ENCODE measurements at regions not wholly inside any gene's neighbourhood (a gene's known extent, or its start where the extent isn't known, plus 50 kb on each side); places are given as distances from the start of the nearest gene placed in this dataset.
"Not testable (repeated sequence)": the region's sequence is repeated elsewhere in the genome, so short reads cannot be mapped to it uniquely, and the experiment has no call there.

DNA sequence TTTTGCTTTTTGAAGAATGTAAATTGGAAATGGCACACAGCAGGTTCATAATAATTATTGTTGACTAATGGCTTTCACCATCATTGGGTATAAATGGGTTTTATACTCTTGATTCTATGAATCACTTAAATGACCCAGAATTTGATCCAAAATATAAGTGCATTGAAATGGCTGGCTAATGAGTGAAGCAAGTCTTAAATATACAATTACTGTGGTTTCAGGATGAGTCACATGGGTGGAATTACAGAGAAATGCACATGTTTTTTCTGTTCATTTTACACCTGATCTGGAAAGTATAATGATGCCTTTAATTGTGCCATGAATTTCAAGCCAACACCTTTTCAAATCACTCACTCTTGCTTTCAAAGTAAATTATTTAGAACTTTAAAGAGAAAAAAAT is 380.8 kb upstream of the CD180 start:
- no peak for DNase-seq (ENCODE audit: low read depth in 2 of 2)

DNA sequence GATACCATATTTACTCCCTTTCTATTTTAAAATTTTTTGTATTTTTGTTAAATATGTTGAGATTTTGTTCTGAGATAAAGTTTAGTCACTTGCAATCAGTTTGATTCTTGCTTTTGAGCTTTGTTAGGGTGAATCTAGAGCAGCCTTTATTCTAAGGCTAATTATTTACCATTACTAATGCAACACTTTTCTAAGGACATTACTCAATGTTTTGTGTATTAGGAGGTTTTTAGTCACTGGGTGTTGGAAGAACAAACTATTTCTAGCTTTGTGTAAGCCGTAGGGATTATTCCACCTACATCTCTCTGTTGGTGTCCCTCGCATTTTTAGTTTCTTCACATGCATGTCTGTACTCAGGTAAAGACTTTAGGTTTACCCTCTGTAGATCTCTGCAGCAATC is 379.5 kb upstream of the CD180 start:
- DNase-seq (ENCODE audit: low read depth in 2 of 2): no peak

DNA sequence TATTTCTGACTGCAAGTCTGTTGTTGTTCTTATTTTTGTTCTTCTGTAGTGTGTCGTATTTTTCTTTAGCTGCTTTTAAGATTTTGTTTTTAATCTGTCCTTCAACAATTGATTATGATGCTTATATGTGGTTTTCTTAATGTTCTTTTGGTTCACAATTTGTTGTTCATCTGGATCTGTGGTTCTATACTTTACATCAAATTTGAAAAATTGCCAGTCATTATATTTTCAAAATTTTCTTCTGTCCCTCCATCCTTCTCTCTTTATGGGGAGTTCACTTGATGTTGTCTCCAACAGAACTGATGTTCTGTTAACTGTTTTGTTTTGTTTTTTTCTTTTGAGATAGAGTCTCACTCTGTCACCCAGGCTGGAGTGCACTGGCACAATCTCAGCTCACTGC is 378.5 kb upstream of the CD180 start:
- no peak for DNase-seq (ENCODE audit: low read depth in 2 of 2)

DNA sequence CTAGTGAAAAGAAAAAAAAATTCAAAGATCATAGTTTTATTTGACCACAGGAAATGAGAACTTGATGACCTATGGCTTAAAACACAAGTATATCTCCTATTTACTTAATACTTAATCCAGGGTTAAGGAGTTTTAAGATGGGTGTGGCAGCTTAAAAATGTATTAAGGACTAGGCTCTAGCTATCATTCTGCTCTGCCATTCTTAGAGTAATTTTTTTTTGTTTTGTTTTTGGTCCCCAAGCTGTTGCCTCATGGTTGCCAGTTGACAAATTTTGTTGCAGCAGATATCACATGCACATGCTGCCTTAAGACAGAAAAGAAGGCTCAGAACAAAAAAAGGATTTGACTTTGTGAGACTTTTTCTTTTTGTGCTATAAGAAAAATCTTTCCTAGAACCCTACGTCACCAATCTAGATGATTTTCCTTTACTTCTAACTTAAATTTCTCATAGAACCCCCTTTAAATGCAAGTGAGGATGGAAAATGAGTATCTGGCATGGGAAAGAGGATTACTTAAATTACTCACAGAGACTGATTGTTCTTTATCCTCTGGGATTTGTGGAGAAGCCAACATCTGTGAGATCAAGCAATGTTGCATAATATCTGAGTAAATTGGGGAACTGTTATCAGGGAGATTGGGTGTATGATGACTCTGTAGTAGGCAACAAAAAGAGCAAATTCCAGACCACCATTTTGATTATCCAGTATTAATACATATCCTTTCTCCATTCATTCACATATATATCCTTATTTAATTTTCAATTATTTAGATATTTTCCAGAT is 364.7 kb upstream of the CD180 start:
- no peak for DNase-seq (ENCODE audit: low read depth in 2 of 2)

DNA sequence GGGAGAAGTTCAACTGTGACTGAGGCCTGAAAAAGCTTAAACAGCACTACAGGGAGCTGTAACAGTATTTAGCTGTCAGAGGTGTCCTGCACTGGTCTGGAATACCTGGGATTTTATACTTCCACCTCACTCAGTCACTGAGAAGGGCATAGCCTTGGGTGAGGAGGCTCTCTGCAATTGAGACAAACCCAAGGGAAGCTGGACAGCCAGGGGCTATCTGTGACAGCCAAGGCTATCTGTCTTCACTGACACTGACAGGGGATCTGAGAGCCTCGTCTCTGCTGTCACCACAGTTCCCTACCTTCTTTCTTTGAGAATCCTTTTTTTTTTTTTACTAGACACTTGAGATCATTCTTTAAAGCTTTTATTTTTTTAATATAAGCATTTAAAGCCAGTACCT is 356.2 kb upstream of the CD180 start:
- DNase-seq (ENCODE audit: low read depth in 2 of 2): no peak

DNA sequence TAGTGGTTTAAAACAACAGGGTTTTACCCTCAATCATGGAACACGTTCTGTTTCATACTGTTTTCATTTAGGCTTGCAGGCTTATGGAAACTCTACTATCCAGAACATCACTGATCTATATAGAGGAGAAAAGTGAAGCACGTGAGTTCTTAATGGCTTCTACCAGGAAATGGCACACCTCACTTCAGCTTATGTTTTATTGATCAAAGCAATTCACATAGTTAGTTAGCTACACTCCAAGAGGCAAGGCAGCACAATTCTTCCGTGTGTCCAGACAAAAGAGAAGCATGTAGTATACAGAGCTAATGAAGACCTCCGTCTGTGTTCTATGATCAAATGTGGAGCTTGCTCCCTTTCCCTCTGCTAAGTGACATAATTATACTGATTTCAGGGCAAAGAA is 353.3 kb upstream of the CD180 start:
- DNase-seq (ENCODE audit: low read depth in 2 of 2): no peak

DNA sequence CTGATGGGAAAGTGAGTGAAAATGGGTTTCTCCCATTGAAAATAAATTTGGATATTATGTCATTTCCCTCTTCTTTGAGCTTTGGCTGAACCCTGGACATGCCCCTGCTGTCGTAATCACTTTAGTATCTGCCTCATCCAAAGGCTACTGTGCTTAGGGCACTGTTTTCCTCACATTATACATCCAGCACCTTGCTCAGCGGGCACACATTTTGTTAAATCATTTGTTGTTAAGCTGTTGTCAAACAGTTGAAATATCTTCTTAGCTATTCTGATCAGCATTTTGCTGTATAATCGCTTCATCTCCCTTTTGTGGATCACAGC is 352.7 kb upstream of the CD180 start:
- no peak for DNase-seq (ENCODE audit: low read depth in 2 of 2)

DNA sequence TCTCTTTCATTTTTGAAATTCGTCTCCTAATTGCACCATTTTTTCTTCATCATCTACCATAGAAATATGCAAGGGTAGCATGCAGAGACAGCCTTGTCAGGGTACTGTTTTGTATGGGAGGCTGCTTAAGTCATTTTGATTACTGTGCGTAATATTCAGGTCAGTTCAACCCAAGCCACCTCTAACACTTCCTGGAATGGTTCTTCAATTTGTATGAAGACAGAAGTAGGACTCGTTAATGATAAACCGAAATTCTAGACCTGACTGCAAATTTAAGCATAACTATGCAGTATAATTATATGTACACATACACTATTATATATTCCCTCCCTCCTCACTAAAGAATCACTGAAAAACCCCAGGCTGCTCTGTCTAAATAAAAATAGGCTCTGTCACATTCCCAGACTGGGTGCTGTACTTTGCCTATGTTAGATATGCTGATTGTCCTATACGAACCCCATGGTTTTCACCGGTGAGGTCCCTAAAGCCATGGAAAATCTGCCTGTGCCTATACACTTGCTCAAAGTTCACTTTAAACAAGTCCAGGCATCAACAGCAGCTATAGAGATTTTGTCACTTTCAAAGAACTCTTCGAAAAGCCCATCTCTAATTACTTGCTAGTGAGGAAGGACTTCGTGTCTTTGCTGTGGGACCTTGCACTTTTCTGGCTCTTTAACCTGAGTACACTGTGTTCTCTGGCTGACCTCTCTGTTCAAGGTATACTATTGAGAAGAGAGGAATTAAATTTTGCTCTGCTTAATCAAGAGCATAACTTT is 352.1 kb upstream of the CD180 start:
- no peak for DNase-seq (ENCODE audit: low read depth in 2 of 2)

DNA sequence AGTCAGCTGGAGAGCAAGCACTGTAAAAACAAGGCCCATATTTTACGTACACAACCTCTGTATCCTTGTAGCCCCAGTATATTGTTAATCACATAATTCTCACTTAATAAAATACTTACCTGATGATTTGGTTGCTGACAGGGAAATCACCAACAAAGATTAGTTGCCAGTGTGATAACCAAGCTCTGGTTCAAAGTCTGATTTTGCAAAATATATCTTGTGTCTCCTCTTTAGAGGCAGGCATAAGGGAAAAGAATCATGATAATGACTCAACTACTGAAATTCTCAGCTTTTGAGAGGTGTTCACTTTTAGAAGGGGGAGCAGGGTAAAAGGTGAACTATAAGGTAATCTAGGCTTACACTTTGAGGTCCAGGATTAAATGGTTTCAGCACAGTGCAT is 351.1 kb upstream of the CD180 start:
- DNase-seq (ENCODE audit: low read depth in 2 of 2): no peak

DNA sequence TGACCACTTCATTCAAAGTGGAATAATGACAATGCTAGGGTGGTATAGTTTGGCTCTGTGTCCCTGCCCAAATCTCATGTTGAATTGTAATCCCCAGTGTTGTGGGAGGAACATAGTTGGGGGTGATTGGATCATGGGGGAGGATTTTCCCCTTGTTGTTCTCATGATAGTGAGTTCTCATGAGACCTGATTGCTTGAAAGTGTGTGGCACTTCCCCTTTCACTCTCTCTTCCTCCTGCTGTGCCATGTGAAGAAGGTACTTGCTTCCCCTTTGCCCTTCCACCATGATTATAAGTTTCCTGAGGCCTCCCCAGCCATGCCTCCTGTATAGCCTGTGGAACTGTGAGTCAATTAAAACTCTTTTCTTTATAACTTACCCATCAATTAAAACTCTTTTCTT is 348.3 kb upstream of the CD180 start:
- not testable (repeated sequence) for DNase-seq (ENCODE audit: low read depth in 2 of 2)

DNA sequence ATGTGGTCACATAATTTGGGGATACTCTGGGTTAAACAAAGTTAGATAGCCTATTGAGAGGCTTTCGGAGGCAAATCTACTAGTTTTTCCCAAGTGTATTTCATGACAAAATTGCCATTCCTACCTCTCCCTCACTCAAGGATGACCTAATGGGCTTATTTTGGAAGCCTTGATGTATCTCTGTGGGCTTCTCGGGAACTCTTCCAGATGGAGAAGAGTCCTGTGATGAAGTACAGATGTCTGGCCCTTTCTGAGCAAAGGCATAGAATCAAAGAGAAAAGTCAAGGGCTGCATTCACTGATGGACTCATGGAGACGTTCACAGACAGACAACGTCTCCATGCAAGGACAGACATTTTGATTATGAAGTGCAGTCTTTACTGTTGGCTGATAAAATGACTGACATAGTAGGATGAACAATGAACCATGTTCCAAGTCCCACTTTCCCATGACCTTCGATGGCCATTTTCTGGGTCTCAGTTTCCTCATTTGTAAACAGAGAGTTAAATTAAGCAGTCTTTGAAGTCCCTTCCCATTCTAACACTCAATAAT is 347.2 kb upstream of the CD180 start:
- DNase-seq (ENCODE audit: low read depth in 2 of 2): no peak

DNA sequence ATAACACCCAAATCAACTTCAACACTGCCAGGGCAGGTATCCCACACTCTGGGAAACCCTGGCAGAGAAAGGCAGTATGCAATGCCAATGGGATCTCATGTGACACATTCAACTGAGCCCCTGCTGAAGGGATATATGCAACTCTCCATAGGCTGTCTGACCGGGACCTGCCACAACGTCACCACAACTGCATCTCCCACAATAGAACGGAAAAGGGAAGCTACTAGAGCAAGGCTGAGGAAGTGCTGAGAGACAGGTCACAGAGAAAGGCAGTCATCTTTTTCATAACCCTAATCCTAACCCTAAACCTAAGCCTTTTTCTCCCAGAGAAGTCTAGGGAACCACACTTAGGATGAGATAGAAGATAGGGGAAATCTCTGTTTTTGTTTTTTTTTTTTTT is 345.9 kb upstream of the CD180 start:
- DNase-seq (ENCODE audit: low read depth in 2 of 2): no peak

DNA sequence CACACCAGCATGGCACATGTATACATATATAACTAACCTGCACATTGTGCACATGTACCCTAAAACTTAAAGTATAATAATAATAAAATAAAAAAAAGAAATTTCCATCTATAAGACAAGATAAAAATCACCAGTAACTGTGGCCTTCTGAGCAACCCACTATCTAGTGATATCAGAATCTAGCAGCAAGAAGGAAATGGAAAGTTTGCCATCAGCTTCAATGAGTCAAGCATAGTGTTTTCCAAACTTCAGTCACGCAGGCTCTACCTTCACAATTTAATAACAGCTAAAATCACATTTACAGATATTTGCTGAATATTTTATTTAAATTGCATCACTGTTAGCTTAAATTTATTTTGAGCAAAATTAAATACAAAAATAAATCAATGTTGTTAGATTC is 345.3 kb upstream of the CD180 start:
- DNase-seq (ENCODE audit: low read depth in 2 of 2): no peak

DNA sequence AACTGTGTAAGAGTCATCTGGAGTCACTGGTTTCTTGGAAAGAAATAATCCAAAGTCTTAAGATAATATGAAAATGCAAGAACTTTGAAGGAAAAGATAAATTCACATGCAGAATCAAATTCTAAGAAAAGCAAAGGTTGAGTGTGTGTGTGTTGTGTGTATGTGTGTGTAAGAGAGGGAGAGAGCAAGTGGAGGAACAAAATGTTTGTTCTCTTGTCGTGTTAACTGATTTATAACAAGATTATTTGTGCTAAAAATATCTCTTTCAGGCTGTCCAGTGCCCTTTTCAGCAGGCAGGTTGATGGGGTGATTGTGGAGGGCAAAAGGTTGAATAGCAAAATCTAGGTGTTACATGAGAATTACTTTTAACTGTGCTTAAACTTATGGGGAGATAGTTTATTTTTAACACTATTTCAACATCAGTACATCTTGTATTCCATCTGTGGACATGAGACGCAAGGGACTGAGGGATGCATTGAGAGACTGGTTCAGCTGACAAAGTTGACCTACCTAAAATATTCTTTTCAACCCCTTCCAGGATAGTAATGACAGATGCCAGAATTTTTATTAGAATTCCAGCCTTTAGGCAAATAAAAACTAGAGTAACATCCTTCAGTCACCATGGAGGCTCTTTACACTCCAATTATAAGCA is 342.4 kb upstream of the CD180 start:
- no peak for DNase-seq (ENCODE audit: low read depth in 2 of 2)

DNA sequence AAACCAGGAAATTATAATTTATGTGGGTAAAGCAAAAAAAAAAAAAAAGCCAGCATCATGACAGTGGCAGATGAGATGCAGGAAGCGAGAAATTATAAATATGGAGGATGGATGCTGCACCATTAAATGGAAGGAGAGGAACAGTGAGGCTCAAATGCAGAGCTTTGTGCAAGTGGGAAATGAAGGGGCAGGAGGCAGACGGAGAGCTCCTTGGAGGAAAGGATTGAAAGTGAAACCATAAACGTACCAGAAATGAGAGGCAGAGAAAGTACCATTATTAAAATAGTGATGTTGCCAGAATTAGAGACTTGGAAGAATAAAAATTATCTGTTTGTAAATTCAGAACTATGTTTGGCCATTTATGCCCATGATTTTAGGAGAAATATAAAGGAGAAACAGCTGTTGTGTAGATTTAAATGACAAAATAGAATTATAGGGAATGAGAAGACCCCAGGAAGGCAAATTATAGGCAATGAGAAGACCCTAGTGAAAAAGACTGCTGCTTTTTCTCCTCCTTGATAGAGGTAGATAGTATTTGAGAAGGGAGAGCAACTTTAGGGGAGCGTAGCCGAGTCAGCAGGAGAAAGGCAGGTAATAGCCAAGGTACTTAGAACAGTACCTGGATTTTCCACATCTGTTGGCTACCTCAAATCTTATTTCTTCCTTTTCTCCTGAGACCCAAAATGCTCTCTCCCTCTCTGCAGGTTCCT is 341.0 kb upstream of the CD180 start:
- DNase-seq (ENCODE audit: low read depth in 2 of 2): no peak

DNA sequence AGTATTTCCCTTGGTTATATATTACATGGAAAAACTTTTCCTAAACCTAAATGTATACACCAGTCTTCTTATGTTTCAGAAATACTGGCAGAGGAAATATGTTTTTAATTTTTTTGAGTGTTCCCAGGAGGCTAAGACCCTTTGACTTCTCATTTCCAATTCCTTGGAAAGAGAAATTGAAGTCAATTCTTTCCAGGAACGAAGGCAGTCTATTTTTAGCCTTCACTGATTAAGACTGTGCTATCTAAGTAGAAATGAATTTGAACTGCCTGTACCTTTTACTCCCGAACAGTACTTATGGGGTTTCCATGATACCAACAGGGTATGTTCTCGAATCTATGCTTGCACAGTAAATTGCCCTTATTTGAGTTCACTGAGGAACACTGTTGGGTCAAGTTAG is 340.3 kb upstream of the CD180 start:
- no peak for DNase-seq (ENCODE audit: low read depth in 2 of 2)

DNA sequence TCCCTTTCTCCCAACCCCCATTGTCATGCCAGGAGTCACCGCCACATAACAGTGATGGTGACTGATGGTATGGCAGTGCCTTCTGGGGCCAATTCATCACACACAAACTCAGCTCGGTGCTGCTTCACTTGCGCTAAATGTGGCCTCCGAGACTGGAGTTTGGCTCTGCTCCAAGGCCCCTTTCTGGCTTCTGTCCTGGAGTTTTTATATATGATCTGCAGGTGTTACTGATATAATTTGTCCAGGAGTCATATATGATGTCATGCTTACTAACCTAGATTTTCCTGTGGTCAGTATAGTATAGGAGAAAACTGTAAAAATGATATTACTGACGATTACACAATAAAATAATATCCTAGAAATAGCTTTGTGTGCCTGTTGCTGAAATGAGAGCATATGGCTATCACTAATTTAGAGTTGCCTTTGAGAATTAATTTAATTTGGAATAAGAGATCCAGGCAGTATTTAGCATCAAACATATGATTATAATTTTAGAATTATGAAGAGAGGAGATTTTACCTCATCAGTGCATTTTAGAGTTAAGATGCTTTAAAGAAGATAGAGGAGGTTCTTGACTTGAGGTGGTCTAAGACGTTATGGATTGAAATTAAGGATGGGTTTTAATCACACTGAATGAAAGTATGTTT is 334.1 kb upstream of the CD180 start:
- no peak for DNase-seq (ENCODE audit: low read depth in 2 of 2)

DNA sequence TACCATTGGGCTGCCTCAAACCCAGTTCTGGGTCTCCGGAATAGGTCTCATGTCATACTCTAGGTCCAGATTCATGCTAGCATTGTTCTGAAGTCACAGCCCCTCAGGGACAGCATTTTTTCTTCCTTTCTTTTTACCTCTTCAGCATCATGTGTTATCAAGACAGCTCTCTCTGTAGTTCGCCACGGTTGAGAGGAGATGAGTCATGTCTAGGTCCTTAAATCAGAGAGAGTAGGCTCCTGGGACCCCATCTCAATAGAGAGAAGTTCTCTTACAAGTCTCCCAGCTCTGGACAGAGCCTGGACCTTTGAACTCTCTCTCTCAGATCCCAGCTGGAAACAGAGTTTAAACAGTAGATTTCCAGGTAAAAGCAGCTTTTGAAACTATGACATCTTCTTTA is 332.4 kb upstream of the CD180 start:
- no peak for DNase-seq (ENCODE audit: low read depth in 2 of 2)

DNA sequence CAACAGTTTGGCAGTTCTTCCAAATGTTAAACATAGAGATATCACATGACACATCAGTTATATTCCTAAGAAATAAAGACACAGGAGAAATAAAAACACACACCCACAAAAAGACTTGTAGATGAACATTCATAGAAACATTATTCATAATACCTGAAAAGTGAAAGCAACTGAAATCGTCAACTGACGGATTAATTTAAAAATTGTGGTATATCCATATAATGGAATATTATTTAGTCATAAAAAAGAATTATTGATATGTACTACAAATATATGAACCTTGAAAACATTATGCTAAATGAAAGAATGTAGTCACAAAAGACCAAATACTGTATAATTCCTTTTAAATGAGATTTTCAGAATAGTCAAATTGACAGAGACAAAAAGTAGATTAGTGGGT is 330.2 kb upstream of the CD180 start:
- DNase-seq (ENCODE audit: low read depth in 2 of 2): no peak

DNA sequence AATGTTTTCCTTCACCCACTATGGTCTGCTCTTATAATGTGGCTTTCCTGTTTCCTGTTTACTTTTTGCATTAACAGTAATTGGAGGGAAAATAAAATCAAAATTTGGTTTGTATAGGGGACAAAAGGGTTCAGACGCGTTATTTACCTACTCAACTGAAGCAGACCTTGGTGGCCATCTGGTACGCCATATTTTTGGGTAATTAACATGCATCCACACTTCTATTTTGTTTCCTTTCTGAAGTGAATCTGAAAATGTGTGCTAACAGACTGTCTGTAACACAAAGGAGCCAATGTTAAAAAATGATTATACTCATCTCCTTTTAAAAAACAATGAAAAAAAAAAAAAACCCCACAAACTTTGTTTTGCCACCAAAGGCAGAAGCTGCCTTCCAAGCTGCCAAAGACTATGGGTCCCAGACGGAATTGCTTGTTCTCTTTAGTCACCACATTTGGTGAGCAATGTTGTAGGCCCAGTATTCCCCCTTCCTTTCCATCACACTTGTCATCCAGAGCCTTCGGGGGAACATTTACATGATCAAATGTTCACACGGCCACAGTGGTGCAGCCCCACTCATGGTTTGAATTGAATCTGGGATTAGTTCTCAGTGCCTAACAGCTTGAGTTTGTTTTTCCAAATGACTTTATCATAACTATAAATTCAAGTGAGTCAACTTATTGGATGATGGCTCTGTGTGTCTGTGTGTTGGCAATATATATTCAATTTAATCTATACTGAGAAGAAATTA is 323.7 kb upstream of the CD180 start:
- DNase-seq (ENCODE audit: low read depth in 2 of 2): no peak

DNA sequence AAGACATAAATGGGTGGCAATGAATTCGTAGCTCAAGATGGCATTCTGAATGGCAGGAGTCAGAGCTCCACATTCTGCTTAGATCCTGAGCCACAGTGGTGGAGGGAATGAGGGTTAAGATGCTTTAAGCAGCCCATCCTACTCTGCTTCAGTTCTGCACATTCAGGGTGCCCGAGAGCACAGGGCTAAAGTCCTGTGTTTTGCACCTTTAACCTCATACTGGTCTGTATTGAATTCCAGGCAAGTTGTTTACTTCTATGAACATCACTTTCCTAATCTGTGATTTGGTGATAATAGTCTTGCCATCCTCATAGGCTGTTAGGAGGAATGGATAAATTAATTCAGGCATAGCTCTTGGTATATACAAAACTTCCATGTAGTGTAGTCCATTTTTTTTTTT is 321.6 kb upstream of the CD180 start:
- no peak for DNase-seq (ENCODE audit: low read depth in 2 of 2)

All from stimulated activated CD8-positive, alpha-beta memory T cell treated with anti-CD3 and anti-CD28 coated beads, Interleukin-15, amount 100 ng/mL, for 48 hours (primary cell).